ENCODE measurements at regions not wholly inside any gene's neighbourhood (a gene's known extent, or its start where the extent isn't known, plus 50 kb on each side); places are given as distances from the start of the nearest gene placed in this dataset.
"Not testable (repeated sequence)": the region's sequence is repeated elsewhere in the genome, so short reads cannot be mapped to it uniquely, and the experiment has no call there.

GRCh38 chr5:20370061-20370460 is 382.1 kb upstream of the CDH18 start:
- no peak for DNase-seq (ENCODE audit: low read depth)

- no peak for DNase-seq (ENCODE audit: low read depth)
Observed at GRCh38 chr5:20369518-20369885, 381.5 kb upstream of the CDH18 start.

DNA sequence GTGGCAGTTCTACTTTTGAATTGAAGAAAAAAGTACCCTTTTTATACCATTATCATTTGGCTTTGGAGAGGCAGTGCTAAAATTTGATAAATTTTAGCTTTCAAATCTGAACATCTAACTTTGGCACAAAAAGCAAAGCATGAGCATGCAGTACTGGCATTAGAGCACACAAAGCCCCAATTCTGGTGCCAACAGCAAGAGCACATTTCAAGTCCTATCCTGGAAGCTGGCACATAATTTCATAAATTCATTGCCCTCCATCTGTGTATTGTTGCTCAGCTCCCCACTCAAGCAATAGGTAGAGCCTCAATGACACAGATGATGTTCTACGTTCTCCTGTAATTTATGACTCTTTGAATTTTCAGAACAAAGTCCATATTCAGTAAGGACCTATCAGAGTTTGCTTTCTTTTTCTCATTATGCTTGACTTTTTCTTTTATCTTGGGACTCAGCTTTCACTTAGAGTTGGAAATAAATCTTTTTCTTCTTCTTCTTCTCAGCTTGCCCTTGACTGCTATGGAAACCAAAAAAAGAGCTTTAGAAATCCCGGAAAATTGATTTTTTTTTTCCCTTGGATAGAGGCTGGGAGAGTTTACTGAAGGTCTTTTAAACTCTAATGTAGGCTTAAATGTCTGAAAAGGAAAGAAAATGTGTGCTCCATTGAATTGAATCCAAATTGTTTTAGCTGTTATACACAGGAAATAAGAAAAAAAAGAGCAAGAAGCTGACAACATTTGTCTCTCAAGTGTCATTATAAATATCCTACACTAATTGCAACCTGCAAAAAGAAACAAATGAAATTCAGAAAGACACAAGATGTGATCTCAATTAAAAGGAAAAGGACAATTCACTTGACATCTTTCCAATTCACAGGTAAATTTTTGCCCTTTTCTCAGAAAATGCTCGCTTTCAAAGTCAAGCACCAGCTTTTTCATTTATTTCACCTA is 380.8 kb upstream of the CDH18 start:
- DNase-seq (ENCODE audit: low read depth): no peak

GRCh38 chr5:20367178-20367577 is 379.2 kb upstream of the CDH18 start:
- DNase-seq (ENCODE audit: low read depth): no peak

DNA sequence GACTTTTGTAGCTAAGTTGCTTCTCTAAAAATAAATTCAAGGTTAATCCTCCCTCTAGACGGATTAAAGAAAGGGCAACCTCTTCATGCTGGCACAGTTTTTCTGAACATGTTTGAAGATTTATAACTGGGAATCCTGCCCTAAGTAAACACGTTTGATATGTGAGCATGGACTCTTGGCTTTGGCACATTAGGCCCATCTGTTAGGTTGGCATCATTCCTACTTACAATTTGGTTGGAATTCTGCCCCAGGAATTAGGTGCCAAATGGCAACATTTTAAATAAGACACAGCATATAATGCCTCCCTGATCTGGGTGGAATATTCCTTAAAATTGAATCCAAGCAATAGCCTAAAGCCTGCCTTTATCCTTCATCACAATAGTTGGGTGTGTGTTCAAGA is 372.3 kb upstream of the CDH18 start:
- no peak for DNase-seq (ENCODE audit: low read depth)

GRCh38 chr5:20359377-20359776 is 371.4 kb upstream of the CDH18 start:
- DNase-seq (ENCODE audit: low read depth): no peak

DNA sequence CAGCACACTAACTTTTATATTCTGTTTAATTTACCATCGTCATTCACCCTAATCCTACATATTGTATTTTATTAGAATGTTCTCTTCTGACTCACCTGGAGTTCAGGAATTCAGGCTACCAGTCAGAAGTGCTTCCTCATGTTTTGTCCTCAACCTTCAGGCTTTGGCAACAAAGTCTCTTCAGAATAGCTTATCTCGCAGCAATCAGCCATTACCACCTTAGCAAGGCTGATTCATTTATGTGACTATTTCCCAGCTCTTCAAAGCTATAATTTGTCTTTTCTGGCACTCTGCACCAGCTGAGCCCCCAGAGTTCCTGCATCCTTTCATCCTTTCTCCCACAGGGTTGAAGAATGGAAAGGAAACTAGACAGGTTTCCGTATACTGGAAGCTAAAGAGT is 365.5 kb upstream of the CDH18 start:
- DNase-seq (ENCODE audit: low read depth): no peak

GRCh38 chr5:20351849-20352248 is 363.8 kb upstream of the CDH18 start:
- no peak for DNase-seq (ENCODE audit: low read depth)

DNA sequence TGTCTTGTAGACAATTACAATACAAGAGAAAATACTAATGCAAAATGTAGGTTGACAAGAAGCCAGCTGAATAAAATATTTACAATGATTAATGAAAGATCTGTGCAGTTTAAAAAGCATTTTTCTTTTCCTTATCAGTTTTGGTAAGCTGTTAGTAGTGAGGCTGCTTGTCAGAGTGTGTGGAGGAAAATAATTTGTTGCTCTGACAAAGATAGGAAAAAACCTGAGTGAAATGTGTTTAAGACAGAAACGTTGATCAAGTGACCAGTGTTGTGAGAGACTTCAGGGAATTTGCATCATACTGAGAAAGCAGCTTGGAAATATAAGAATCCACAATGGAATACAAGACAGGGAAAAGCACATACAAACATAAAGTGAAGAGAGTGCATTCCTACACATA is 360.3 kb upstream of the CDH18 start:
- DNase-seq (ENCODE audit: low read depth): no peak

DNA sequence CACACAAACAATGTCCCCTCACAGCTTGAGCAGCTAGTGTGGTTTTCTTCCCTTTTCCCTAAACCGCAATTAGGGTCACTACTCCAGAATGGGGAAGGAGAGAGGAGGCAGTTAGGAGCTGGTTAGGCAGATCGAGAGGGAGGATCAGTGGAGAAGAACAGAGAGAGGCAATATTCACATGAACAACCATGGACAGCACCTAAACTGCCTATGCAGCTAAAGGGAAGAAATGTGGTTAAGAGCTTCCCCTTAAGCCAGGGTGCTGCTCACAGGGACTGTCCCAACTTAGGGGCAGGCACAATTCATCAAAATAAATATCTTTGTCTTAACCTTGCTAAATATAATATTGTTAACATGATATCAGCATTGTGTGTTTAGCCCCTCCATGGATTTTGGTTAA is 359.3 kb upstream of the CDH18 start:
- DNase-seq (ENCODE audit: low read depth): no peak

GRCh38 chr5:20340126-20340525 is 352.1 kb upstream of the CDH18 start:
- DNase-seq (ENCODE audit: low read depth): no peak

DNA sequence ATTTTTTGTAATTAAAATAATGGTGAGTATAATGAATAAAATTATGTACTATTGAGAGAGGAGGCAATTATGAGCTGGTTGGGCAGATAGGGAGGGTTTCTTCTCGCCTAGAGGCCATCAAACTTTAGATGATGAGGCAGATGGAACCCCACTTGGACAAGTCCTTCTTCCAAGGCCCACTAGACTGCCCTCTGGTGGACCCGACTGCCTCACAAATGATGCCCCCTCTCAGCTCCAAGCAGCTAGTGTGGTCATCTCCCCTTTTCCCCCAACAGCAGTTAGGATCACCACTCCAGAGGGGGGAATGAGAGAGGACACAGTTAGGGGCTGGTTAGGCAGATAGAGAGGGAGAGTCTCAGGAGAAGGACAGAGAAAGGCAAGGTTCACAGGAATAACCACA is 348.0 kb upstream of the CDH18 start:
- no peak for DNase-seq (ENCODE audit: low read depth)

DNA sequence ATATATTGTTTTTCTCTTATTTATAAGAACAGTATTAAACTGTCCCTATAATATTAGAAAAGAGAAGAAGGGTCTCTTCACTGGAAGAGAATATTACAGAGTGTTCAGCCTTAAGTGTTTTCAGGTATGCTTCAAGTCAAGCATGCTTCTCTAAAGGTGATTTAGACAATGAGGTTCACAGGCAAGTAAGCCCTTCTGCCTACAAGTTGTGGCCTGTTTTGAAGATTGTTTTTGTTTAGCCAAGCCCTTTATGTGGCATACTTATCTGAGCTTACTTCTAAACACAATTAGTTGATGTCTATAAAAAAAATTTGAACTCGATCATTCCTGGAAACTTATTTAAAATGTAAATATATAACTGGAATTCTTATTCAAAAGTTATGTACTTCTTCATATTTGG is 343.8 kb upstream of the CDH18 start:
- DNase-seq (ENCODE audit: low read depth): no peak

GRCh38 chr5:20323323-20323722 is 335.3 kb upstream of the CDH18 start:
- DNase-seq (ENCODE audit: low read depth): no peak

DNA sequence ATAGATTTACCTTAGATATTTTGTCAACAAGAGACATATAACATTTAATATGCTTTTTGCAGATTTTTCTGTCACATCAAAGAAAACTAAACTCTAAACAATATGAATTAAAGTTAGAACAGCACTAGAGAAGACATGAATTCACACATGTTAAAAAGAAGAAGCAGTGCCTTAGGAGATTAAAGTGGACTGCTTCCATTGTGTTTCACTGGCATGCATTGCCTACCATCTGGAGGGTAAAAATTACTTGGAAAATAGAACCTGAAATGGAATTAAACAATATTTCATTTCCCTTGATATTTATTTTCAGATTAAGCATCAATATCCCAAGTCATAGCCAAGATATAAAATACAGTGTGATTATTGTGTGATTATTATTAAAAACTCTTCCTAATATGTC is 319.4 kb upstream of the CDH18 start:
- DNase-seq (ENCODE audit: low read depth): no peak

DNA sequence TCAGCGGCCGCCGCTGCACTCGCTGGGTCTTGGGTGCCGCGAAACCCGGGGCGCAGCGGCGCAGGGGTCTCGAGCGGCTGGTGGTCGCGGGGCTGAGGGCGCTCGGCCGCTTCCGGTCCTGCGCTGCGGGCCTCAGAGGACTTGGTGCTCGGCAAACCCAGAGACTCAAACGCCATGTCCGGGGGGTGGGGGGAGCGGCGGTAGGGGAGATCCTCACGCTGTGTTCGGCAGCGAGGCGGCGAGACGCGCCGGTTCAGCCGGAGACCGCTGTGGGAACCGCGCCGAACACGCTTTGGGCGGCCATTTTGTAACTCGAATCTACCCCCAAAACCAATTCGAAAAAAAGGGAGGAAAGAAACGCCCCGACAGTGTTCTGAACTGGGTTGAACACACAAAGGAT is 317.5 kb upstream of the CDH18 start:
- DNase-seq (ENCODE audit: low read depth): no peak

DNA sequence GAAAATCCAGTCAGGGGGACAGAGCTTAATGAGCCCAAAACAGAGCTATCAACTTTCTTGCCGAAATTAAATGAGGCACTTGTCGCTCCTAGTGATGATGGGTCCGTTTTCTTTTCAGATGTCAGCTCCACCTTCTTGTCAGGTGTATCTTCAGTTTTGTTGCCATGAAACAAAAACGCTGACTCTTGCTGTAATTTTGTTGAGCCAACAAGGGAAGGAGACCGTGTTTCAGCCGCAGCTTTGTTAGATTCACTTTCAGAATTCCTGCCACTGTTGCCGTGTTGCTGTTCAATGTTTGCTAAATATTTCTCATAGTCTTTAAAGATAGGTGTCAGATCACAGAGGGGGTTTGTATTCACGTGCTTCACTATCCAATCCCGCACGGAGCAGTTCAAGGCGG is 316.6 kb upstream of the CDH18 start:
- DNase-seq (ENCODE audit: low read depth): not testable (repeated sequence)

DNA sequence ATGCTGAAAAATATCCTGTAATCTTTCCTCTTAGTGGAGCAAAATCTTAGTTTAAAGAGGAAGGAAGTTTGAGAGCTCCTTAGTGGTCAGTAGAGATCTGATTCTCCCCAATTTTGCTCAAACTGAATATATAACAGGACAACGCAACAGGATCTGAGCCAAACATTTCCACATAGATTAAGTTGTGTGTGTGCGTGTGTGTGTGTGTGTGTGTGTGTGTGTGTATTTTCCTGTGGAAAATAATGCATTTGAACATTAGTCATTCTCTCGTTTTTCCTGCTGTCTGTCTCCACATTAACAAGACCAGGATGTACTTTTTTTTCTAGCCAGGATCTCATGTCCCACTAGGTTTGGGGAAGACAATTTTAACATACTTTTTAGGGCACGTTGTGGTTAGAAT is 312.1 kb upstream of the CDH18 start:
- no peak for DNase-seq (ENCODE audit: low read depth)

GRCh38 chr5:20294696-20295095 is 306.7 kb upstream of the CDH18 start:
- DNase-seq (ENCODE audit: low read depth): no peak

GRCh38 chr5:20291766-20292165 is 303.8 kb upstream of the CDH18 start:
- no peak for DNase-seq (ENCODE audit: low read depth)

- no peak for DNase-seq (ENCODE audit: low read depth)
Observed at GRCh38 chr5:20287640-20288039, 299.6 kb upstream of the CDH18 start.

- peak; percentile 16 for DNase-seq (ENCODE audit: low read depth)
Observed at GRCh38 chr5:20286512-20286911, 298.5 kb upstream of the CDH18 start.

DNA sequence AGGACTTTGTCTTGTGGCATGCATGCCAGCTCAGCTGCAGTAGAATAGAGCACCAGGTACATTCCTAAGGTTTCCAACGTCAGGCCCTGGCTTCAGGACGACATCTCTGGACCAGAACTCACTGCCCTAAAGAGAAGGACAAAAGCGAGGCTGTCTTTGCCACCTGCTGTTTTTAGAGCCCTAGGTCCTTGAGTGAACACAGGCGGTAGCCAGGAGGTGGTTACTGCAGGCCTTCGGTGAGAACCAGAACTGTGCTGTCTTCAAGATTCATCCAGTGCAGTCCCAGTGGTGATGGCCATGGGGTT is 288.9 kb upstream of the CDH18 start:
- DNase-seq (ENCODE audit: low read depth): no peak
